Endothelial cell of umbilical vein (primary cell): ENCODE measurements at regions not wholly inside any gene's neighbourhood (a gene's known extent, or its start where the extent isn't known, plus 50 kb on each side); places are given as distances from the start of the nearest gene placed in this dataset.

Source experiments
- FOS ChIP-seq: IDR thresholded peaks from 2 replicates; pipeline ENCODE4 v1.6.1; 2011; ENCODE audit warnings: mild to moderate bottlenecking, low read length, moderate library complexity, borderline replicate concordance; ENCODE audit not compliant: insufficient read depth
- POLR2A ChIP-seq: IDR thresholded peaks from 2 replicates; pipeline ENCODE4 v1.6.1; 2012; ENCODE audit warnings: low read depth, mild to moderate bottlenecking, control low read depth, low read length
- POLR2AphosphoS5 ChIP-seq: IDR thresholded peaks from 2 replicates; pipeline ENCODE4 v1.6.1; 2012; ENCODE audit warnings: low read depth, mild to moderate bottlenecking, control low read depth, low read length, moderate library complexity; ENCODE audit not compliant: insufficient read depth
- TF ChIP-seq, protein P1 (sequence below), 2 donors: IDR thresholded peaks; 1 replicate in 1 of 2; 2 replicates in 1 of 2; pipeline ENCODE4 v1.5.1; 2011; ENCODE audit warnings: low read length in 2 of 2, mild to moderate bottlenecking in 2 of 2, moderate library complexity in 2 of 2, control low read depth in 1 of 2, inconsistent platforms in 1 of 2, low read depth in 1 of 2; ENCODE audit not compliant: insufficient read depth in 1 of 2; ENCODE audit errors: extremely low read depth in 1 of 2
- TF ChIP-seq, protein P2 (sequence below): IDR thresholded peaks from 2 replicates; pipeline ENCODE4 v1.6.1; 2011; ENCODE audit not compliant: insufficient read depth, insufficient read length

DNA sequence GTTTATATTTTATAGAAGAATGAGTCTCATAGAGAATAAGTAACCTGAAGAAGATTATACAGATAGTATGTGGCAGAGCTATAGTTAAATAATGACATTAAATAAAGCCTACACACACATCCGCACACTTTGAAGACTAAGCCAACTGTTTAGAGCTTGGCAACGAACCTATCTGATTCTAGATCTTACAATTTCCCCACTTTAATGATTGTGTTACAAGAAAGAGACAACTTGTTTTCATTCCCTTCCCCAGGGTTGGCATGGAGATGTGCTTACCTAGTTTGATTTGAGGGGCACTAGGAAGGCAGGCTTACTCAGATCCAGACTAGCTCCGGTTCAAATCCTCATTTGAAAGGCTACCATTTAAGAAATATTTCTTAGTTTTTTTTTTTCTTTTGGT lies 61.9 kb upstream of the CBLB start:
- TF ChIP-seq POLR2AphosphoS5 = no peak
- TF ChIP-seq, protein P1, sequence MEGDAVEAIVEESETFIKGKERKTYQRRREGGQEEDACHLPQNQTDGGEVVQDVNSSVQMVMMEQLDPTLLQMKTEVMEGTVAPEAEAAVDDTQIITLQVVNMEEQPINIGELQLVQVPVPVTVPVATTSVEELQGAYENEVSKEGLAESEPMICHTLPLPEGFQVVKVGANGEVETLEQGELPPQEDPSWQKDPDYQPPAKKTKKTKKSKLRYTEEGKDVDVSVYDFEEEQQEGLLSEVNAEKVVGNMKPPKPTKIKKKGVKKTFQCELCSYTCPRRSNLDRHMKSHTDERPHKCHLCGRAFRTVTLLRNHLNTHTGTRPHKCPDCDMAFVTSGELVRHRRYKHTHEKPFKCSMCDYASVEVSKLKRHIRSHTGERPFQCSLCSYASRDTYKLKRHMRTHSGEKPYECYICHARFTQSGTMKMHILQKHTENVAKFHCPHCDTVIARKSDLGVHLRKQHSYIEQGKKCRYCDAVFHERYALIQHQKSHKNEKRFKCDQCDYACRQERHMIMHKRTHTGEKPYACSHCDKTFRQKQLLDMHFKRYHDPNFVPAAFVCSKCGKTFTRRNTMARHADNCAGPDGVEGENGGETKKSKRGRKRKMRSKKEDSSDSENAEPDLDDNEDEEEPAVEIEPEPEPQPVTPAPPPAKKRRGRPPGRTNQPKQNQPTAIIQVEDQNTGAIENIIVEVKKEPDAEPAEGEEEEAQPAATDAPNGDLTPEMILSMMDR (IDR thresholded peaks at IDR 0.05; ENCODE audit: extremely low read depth in 1 of 2, insufficient read depth in 1 of 2, low read depth in 1 of 2, low read length in 2 of 2) = no peak
- TF ChIP-seq POLR2A = no peak
- TF ChIP-seq, protein P2, sequence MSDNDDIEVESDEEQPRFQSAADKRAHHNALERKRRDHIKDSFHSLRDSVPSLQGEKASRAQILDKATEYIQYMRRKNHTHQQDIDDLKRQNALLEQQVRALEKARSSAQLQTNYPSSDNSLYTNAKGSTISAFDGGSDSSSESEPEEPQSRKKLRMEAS = no peak
- no peak for TF ChIP-seq FOS
